H9 (cell line): ENCODE measurements at regions not wholly inside any gene's neighbourhood (a gene's known extent, or its start where the extent isn't known, plus 50 kb on each side); places are given as distances from the start of the nearest gene placed in this dataset.

Experiments used
- DNase-seq: peaks from one replicate; pipeline ENCODE4 v3.0.0-alpha.2; 2017
- H2AFZ ChIP-seq: one replicate; pipeline ENCODE4 v1.6.1; 2013; ENCODE audit warnings: mild to moderate bottlenecking, low read length, control low read depth, moderate library complexity
- H2AK5ac ChIP-seq: 2 replicates; pipeline ENCODE4 v1.6.1; 2013; ENCODE audit warnings: low read length, control low read depth, mixed read lengths; ENCODE audit not compliant: insufficient read length
- H2BK120ac ChIP-seq: one replicate; pipeline ENCODE4 v1.6.1; 2013; ENCODE audit warnings: low read depth, mild to moderate bottlenecking, low read length, control low read depth, inconsistent platforms; ENCODE audit not compliant: poor library complexity, severe bottlenecking
- H2BK12ac ChIP-seq: 2 replicates; pipeline ENCODE4 v1.6.1; 2013; ENCODE audit warnings: low read length, control low read depth, mixed read lengths, low read depth; ENCODE audit not compliant: insufficient read length
- H2BK15ac ChIP-seq: 2 replicates; pipeline ENCODE4 v1.6.1; 2013; ENCODE audit warnings: low read depth, low read length, control low read depth
- H2BK20ac ChIP-seq: one replicate; pipeline ENCODE4 v1.6.1; 2013; ENCODE audit warnings: low read depth, mild to moderate bottlenecking, low read length, control low read depth, inconsistent platforms; ENCODE audit not compliant: poor library complexity, severe bottlenecking
- H2BK5ac ChIP-seq: 2 replicates; pipeline ENCODE4 v1.6.1; 2013; ENCODE audit warnings: low read length, control low read depth, mixed read lengths; ENCODE audit not compliant: insufficient read length
- H3K14ac ChIP-seq: 2 replicates; pipeline ENCODE4 v1.6.1; 2013; ENCODE audit warnings: low read length, control low read depth; ENCODE audit not compliant: insufficient read depth
- H3K18ac ChIP-seq: 2 replicates; pipeline ENCODE4 v1.6.1; 2013; ENCODE audit warnings: low read depth, mild to moderate bottlenecking, mixed read lengths, low read length, control low read depth; ENCODE audit not compliant: insufficient read length
- H3K23ac ChIP-seq: 2 replicates; pipeline ENCODE4 v1.6.1; 2013; ENCODE audit warnings: low read length, control low read depth, mixed read lengths, low read depth; ENCODE audit not compliant: insufficient read length
- H3K23me2 ChIP-seq: 2 replicates; pipeline ENCODE4 v1.6.1; 2013; ENCODE audit warnings: low read depth, mild to moderate bottlenecking, mixed read lengths, low read length, control low read depth; ENCODE audit not compliant: insufficient read length, poor library complexity, severe bottlenecking
- H3K27ac ChIP-seq: 2 replicates; pipeline ENCODE4 v1.5.1; 2013; ENCODE audit warnings: low read length, control low read depth, mixed read lengths, low read depth; ENCODE audit not compliant: insufficient read length
- H3K27me3 ChIP-seq: 2 replicates; pipeline ENCODE4 v1.6.1; 2013; ENCODE audit warnings: low read length, control low read depth, inconsistent platforms; ENCODE audit not compliant: insufficient read depth
- H3K4ac ChIP-seq: 2 replicates; pipeline ENCODE4 v1.6.1; 2013; ENCODE audit warnings: low read depth, mild to moderate bottlenecking, control low read depth, inconsistent platforms, low read length, moderate library complexity
- H3K4me1 ChIP-seq: 2 replicates; pipeline ENCODE4 v1.6.1; 2013; ENCODE audit warnings: low read length, control low read depth, inconsistent platforms; ENCODE audit not compliant: insufficient read depth
- H3K4me2 ChIP-seq: 2 replicates; pipeline ENCODE4 v1.6.1; 2013; ENCODE audit warnings: low read length, control low read depth, mixed read lengths; ENCODE audit not compliant: insufficient read length, insufficient read depth
- H3K56ac ChIP-seq: 2 replicates; pipeline ENCODE4 v1.6.1; 2013; ENCODE audit warnings: low read depth, mild to moderate bottlenecking, mixed read lengths, low read length, control low read depth; ENCODE audit not compliant: insufficient read length
- H3K79me1 ChIP-seq: 2 replicates; pipeline ENCODE4 v1.6.1; 2013; ENCODE audit warnings: low read depth, mild to moderate bottlenecking, moderate library complexity, low read length, control low read depth, inconsistent platforms; ENCODE audit not compliant: insufficient read depth, poor library complexity, severe bottlenecking
- H3K79me2 ChIP-seq: 2 replicates; pipeline ENCODE4 v1.6.1; 2013; ENCODE audit warnings: low read length, control low read depth, inconsistent platforms; ENCODE audit not compliant: insufficient read depth
- H3K9ac ChIP-seq: 2 replicates; pipeline ENCODE4 v1.6.1; 2013; ENCODE audit warnings: low read length, control low read depth, mixed read lengths; ENCODE audit not compliant: insufficient read length; ENCODE audit errors: extremely low read depth
- H3K9me3 ChIP-seq: one replicate; pipeline ENCODE4 v1.6.1; 2013; ENCODE audit warnings: low read depth, low read length, inconsistent platforms; ENCODE audit not compliant: control insufficient read depth
- H3T11ph ChIP-seq: one replicate; pipeline ENCODE4 v1.6.1; 2013; ENCODE audit warnings: mild to moderate bottlenecking, low read length, control low read depth, inconsistent platforms
- H4K20me1 ChIP-seq: one replicate; pipeline ENCODE4 v1.6.1; 2013; ENCODE audit not compliant: control insufficient read depth, insufficient read length, insufficient read depth
- H4K5ac ChIP-seq: 2 replicates; pipeline ENCODE4 v1.6.1; 2013; ENCODE audit warnings: low read depth, mild to moderate bottlenecking, mixed read lengths, low read length, control low read depth; ENCODE audit not compliant: insufficient read length
- H4K8ac ChIP-seq: replicated peaks from 2 replicates; pipeline ENCODE4 v1.6.1; 2013; ENCODE audit warnings: low read length, control low read depth, mixed read lengths, low read depth; ENCODE audit not compliant: insufficient read length
- H4K91ac ChIP-seq: 2 replicates; pipeline ENCODE4 v1.6.1; 2013; ENCODE audit warnings: low read depth, mild to moderate bottlenecking, moderate library complexity, mixed read lengths, low read length, control low read depth; ENCODE audit not compliant: insufficient read length
- H3K27ac Mint-ChIP-seq, 3 experiments: 2 replicates in 2 of 3; 3 replicates in 1 of 3; pipeline ENCODE4 v1.8.0; 2020 to 2021; ENCODE audit warnings: mixed read lengths in 3 of 3, mild to moderate bottlenecking in 1 of 3, moderate library complexity in 1 of 3
- H3K27me3 Mint-ChIP-seq: 2 replicates; pipeline ENCODE4 v1.8.0; 2021; ENCODE audit warnings: low read depth, mild to moderate bottlenecking, moderate library complexity, mixed read lengths
- H3K36me3 Mint-ChIP-seq, 3 experiments: 2 replicates in 2 of 3; 3 replicates in 1 of 3; pipeline ENCODE4 v1.8.0; 2020 to 2021; ENCODE audit warnings: low read depth in 3 of 3, mixed read lengths in 3 of 3; ENCODE audit not compliant: insufficient read depth in 1 of 3
- H3K4me1 Mint-ChIP-seq, 2 experiments: 2 replicates each; pipeline ENCODE4 v1.8.0; 2020; ENCODE audit warnings: mixed read lengths in 2 of 2
- H3K4me3 Mint-ChIP-seq, 2 experiments: 2 replicates in 1 of 2; 3 replicates in 1 of 2; pipeline ENCODE4 v1.8.0; 2020 to 2021; ENCODE audit warnings: mild to moderate bottlenecking in 2 of 2, mixed read lengths in 2 of 2, moderate library complexity in 1 of 2
- H3K9me3 Mint-ChIP-seq, 2 experiments: 2 replicates in 1 of 2; 3 replicates in 1 of 2; pipeline ENCODE4 v1.8.0; 2020; ENCODE audit warnings: mild to moderate bottlenecking in 2 of 2, mixed read lengths in 2 of 2, moderate library complexity in 1 of 2
- WGBS: extraction: QIAGEN DNeasy Blood & Tissue Kit; methylation state at CpG from one replicate; pipeline ENCODE4 v1.1.7; 2013; ENCODE audit warnings: missing lambda C conversion rate, low lambda C conversion rate, mixed read lengths; ENCODE audit not compliant: insufficient read length; ENCODE audit errors: extremely low coverage; 5-methylcytosine and 5-hydroxymethylcytosine counted together
- TF ChIP-seq, protein P1 (sequence below): fragments of 200-600 bp; sonication (generic); conservative IDR thresholded peaks from 3 replicates; pipeline ENCODE4 v1.8.0; 2021; ENCODE audit warnings: antibody characterized with exemption, mild to moderate bottlenecking

DNA sequence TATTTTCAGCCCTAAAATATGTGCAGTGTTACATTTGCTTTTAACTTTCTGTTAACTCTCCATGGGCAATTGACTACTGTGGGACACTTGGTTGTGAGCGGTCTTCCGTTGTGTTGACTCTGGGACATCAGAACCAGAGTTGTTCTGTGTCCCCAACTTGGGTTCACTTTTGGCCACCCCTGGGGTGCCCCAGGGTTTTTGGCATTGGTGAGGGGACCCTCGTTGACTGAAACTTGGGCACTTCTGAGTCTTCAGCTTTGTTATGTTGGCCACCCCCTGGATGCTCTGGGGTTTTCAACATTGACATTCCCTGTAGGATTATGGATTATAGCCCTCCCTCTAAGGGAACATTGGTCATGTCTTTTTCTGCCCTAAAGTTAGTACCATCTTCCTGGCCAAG lies 57.1 kb downstream of the OR10H4 start:
- Mint-ChIP-seq H3K4me1 (no peaks in the 10 kb centered on the region), H3K27me3 (no peaks in the 10 kb centered on the region; the same call in none of the 2 replicates), H3K9me3 (peaks cover 73 to 96% of the 10 kb centered on the region in 2 experiments), H3K4me3 (no peak overlapping the region), H3K36me3 (peaks cover 2 to 30% (median 4%) of the 10 kb centered on the region in 3 experiments; a peak in 3 of 7 replicates), H3K27ac (no peak overlapping the region)
- Histone ChIP-seq H3K23ac (no peak overlapping the region), H4K5ac (no peak overlapping the region), H3K56ac (no peak overlapping the region), H3T11ph (no peak overlapping the region), H2BK15ac (no peak overlapping the region), H4K91ac (no peak overlapping the region), H2BK20ac (no peak overlapping the region), H2AFZ (no peak overlapping the region), H3K4ac (no peak overlapping the region), H4K8ac (no peak overlapping the region), H2AK5ac (no peak overlapping the region), H3K23me2 (no peaks in the 10 kb centered on the region), H4K20me1 (no peaks in the 10 kb centered on the region), H3K4me2 (no peak overlapping the region), H2BK12ac (no peak overlapping the region), H2BK120ac (no peak overlapping the region), H2BK5ac (no peak overlapping the region), H3K9me3 (peaks cover 53% of the 10 kb centered on the region), H3K27ac (no peak overlapping the region), H3K79me2 (no peaks in the 10 kb centered on the region), H3K14ac (no peak overlapping the region), H3K9ac (no peak overlapping the region), H3K79me1 (no peaks in the 10 kb centered on the region), H3K27me3 (no peaks in the 10 kb centered on the region), H3K18ac (no peak overlapping the region), H3K4me1 (no peaks in the 10 kb centered on the region)
- no CpG with 5 or more reads among the region's 3 CpGs for WGBS
- DNase-seq = no peak
- TF ChIP-seq, protein P1, sequence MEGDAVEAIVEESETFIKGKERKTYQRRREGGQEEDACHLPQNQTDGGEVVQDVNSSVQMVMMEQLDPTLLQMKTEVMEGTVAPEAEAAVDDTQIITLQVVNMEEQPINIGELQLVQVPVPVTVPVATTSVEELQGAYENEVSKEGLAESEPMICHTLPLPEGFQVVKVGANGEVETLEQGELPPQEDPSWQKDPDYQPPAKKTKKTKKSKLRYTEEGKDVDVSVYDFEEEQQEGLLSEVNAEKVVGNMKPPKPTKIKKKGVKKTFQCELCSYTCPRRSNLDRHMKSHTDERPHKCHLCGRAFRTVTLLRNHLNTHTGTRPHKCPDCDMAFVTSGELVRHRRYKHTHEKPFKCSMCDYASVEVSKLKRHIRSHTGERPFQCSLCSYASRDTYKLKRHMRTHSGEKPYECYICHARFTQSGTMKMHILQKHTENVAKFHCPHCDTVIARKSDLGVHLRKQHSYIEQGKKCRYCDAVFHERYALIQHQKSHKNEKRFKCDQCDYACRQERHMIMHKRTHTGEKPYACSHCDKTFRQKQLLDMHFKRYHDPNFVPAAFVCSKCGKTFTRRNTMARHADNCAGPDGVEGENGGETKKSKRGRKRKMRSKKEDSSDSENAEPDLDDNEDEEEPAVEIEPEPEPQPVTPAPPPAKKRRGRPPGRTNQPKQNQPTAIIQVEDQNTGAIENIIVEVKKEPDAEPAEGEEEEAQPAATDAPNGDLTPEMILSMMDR = no peak
